Thoracic aorta (tissue), 2 donors: ENCODE measurements at regions not wholly inside any gene's neighbourhood (a gene's known extent, or its start where the extent isn't known, plus 50 kb on each side); places are given as distances from the start of the nearest gene placed in this dataset.

ENCODE experiments used
- ATAC-seq: fragments of 150-250 bp; one replicate; pipeline ENCODE4 v1.8.0; 2017; ENCODE audit warnings: low read depth; ENCODE audit not compliant: insufficient number of reproducible peaks, low FRiP score
- DNase-seq: peaks from one replicate; pipeline ENCODE4 v3.0.0-alpha.2; 2020; ENCODE audit warnings: low spot score
- H3K27ac ChIP-seq, 2 donors: fragments of 200-600 bp; sonication (generic); 1 replicate in 1 of 2; 2 replicates in 1 of 2; pipeline ENCODE4 v1.5.1; 2016; ENCODE audit warnings: mild to moderate bottlenecking in 2 of 2, moderate library complexity in 2 of 2
- H3K27me3 ChIP-seq: fragments of 200-600 bp; sonication (generic); replicated peaks from 2 replicates; pipeline ENCODE4 v1.6.0; 2016; ENCODE audit warnings: mild to moderate bottlenecking; ENCODE audit not compliant: insufficient read depth
- H3K36me3 ChIP-seq: fragments of 200-600 bp; sonication (generic); one replicate; pipeline ENCODE4 v1.5.1; 2016
- H3K4me1 ChIP-seq, 2 donors: fragments of 200-600 bp; sonication (generic); 1 replicate in 1 of 2; 2 replicates in 1 of 2; pipeline versions ENCODE4 v1.5.1 to v1.6.0; 2016; ENCODE audit warnings: low read depth in 2 of 2, mild to moderate bottlenecking in 1 of 2; ENCODE audit not compliant: control insufficient read depth in 1 of 2
- H3K4me3 ChIP-seq: fragments of 200-600 bp; sonication (generic); 2 replicates; pipeline ENCODE4 v1.5.1; 2016; ENCODE audit warnings: mild to moderate bottlenecking
- H3K9me3 ChIP-seq: fragments of 200-600 bp; sonication (generic); 2 replicates; pipeline ENCODE4 v1.5.1; 2016
- CTCF ChIP-seq: fragments of 200-600 bp; sonication (generic); IDR thresholded peaks from one replicate; pipeline ENCODE4 v1.5.1; 2019; ENCODE audit warnings: antibody characterized with exemption

- Histone ChIP-seq H3K9me3 (no peaks in the 10 kb centered on the region), H3K4me3 (no peak overlapping the region), H3K36me3 (no peaks in the 10 kb centered on the region), H3K27me3 (no peaks in the 10 kb centered on the region), H3K4me1 (no peaks in the 10 kb centered on the region), H3K27ac (no peak overlapping the region)
- no peak for TF ChIP-seq CTCF
- no peak for DNase-seq
- ATAC-seq: no peak
These were observed 741.1 kb downstream of the VGLL3 start for GRCh38 chr3:86249833-86250232.

GRCh38 chr3:86245360-86245759 lies 745.6 kb downstream of the VGLL3 start:
- no peak overlapping the region for H3K27ac ChIP-seq
- H3K4me1 ChIP-seq: no peaks in the 10 kb centered on the region
- H3K4me3 ChIP-seq: no peak overlapping the region
- H3K36me3 ChIP-seq: no peaks in the 10 kb centered on the region
- no peaks in the 10 kb centered on the region for H3K27me3 ChIP-seq
- no peaks in the 10 kb centered on the region for H3K9me3 ChIP-seq
- no peak for ATAC-seq
- no peak for TF ChIP-seq CTCF
- no peak for DNase-seq

- no peak for TF ChIP-seq CTCF
- Histone ChIP-seq H3K27me3 (no peaks in the 10 kb centered on the region), H3K36me3 (no peaks in the 10 kb centered on the region), H3K4me3 (no peak overlapping the region), H3K27ac (no peak overlapping the region), H3K4me1 (no peaks in the 10 kb centered on the region), H3K9me3 (no peaks in the 10 kb centered on the region)
- ATAC-seq (no peak), DNase-seq (no peak)
These were observed 746.0 kb downstream of the VGLL3 start for GRCh38 chr3:86244905-86245304.

GRCh38 chr3:86239946-86240345 lies 751.0 kb downstream of the VGLL3 start:
- DNase-seq (no peak), ATAC-seq (no peak)
- Histone ChIP-seq H3K4me1 (no peaks in the 10 kb centered on the region), H3K4me3 (no peak overlapping the region), H3K36me3 (no peaks in the 10 kb centered on the region), H3K9me3 (no peaks in the 10 kb centered on the region), H3K27me3 (no peaks in the 10 kb centered on the region), H3K27ac (no peak overlapping the region)
- no peak for TF ChIP-seq CTCF

GRCh38 chr3:86234506-86235254 lies 756.3 kb downstream of the VGLL3 start:
- H3K27ac ChIP-seq: no peak overlapping the region
- DNase-seq (no peak), ATAC-seq (no peak)
- no peaks in the 10 kb centered on the region for H3K9me3 ChIP-seq
- H3K36me3 ChIP-seq: no peaks in the 10 kb centered on the region
- H3K4me1 ChIP-seq: no peaks in the 10 kb centered on the region
- H3K27me3 ChIP-seq: no peaks in the 10 kb centered on the region
- H3K4me3 ChIP-seq: no peak overlapping the region
- TF ChIP-seq CTCF: no peak
